Transverse colon (tissue), 4 donors: ENCODE measurements at regions not wholly inside any gene's neighbourhood (a gene's known extent, or its start where the extent isn't known, plus 50 kb on each side); places are given as distances from the start of the nearest gene placed in this dataset.

Experiments
- DNase-seq: peaks from one replicate; pipeline ENCODE4 v3.0.0-alpha.2; 2019
- H3K27ac ChIP-seq, 4 donors: fragments of 200-600 bp; sonication (generic); 2 replicates each; pipeline ENCODE4 v1.5.1; 2016 to 2018; ENCODE audit warnings: inconsistent platforms in 4 of 4
- H3K27me3 ChIP-seq: fragments of 200-600 bp; sonication (generic); 2 replicates; pipeline ENCODE4 v1.5.1; 2017; ENCODE audit warnings: inconsistent platforms
- H3K36me3 ChIP-seq, 4 donors: fragments of 200-600 bp; sonication (generic); 2 replicates each; pipeline ENCODE4 v1.5.1; 2017 to 2019; ENCODE audit warnings: inconsistent platforms in 4 of 4
- H3K4me1 ChIP-seq, 4 donors: fragments of 200-600 bp; sonication (generic); 2 replicates each; pipeline ENCODE4 v1.5.1; 2017 to 2020; ENCODE audit warnings: inconsistent platforms in 4 of 4
- H3K4me3 ChIP-seq, 4 donors: fragments of 200-600 bp; sonication (generic); 1 replicate in 1 of 4; 2 replicates in 3 of 4; pipeline versions ENCODE4 v1.5.1 to v1.6.1; 2017 to 2019; ENCODE audit warnings: inconsistent platforms in 4 of 4
- H3K9me3 ChIP-seq, 2 donors: fragments of 200-600 bp; sonication (generic); 2 replicates each; pipeline ENCODE4 v1.5.1; 2017 to 2019; ENCODE audit warnings: inconsistent platforms in 2 of 2
- EP300 ChIP-seq: sonication (generic); formaldehyde crosslinking; IDR thresholded peaks from one replicate; pipeline ENCODE4 v1.6.1; 2017; ENCODE audit warnings: antibody characterized with exemption, low read depth
- POLR2A ChIP-seq: fragments of 450-650 bp; IDR thresholded peaks from one replicate; pipeline ENCODE4 v1.6.1; 2016; ENCODE audit warnings: antibody characterized with exemption, mild to moderate bottlenecking, moderate library complexity
- POLR2AphosphoS5 ChIP-seq, 3 donors: sonication (generic); formaldehyde crosslinking; IDR thresholded peaks; one replicate each; pipeline ENCODE4 v1.6.1; 2016; ENCODE audit warnings: antibody characterized with exemption in 3 of 3
- WGBS, 2 donors: methylation state at CpG; one replicate each; pipeline ENCODE4 v1.1.5; 2018; ENCODE audit warnings: low coverage in 1 of 2; 5-methylcytosine and 5-hydroxymethylcytosine counted together
- in situ Hi-C, 4 donors: fragments of 200-750 bp; cut with MboI; loops; one replicate each; pipeline versions ENCODE4 v1.15.0 to v1.15.1; 2017; ENCODE audit warnings: low sequenced_read_pairs in 3 of 4, low pct_ligation_motif_present in 1 of 4, low pct_unique_long_range_greater_than_20kb in 1 of 4
- intact Hi-C: fragments of 100-400 bp; cut with DNase I; formaldehyde crosslinking; loops from one replicate; pipeline ENCODE4 v1.15.1; 2023; ENCODE audit warnings: low total_unique reads
- TF ChIP-seq, protein P1 (sequence below), 5 experiments: fragments of 200-600 bp in 3 of 5; fragments of 450-650 bp in 2 of 5; sonication (generic) in 3 of 5; IDR thresholded peaks; 1 replicate in 2 of 5; 2 replicates in 3 of 5; pipeline ENCODE4 v1.5.1; 2016 to 2017; ENCODE audit warnings: antibody characterized with exemption in 5 of 5, inconsistent platforms in 3 of 5, mild to moderate bottlenecking in 2 of 5, moderate library complexity in 1 of 5

DNA sequence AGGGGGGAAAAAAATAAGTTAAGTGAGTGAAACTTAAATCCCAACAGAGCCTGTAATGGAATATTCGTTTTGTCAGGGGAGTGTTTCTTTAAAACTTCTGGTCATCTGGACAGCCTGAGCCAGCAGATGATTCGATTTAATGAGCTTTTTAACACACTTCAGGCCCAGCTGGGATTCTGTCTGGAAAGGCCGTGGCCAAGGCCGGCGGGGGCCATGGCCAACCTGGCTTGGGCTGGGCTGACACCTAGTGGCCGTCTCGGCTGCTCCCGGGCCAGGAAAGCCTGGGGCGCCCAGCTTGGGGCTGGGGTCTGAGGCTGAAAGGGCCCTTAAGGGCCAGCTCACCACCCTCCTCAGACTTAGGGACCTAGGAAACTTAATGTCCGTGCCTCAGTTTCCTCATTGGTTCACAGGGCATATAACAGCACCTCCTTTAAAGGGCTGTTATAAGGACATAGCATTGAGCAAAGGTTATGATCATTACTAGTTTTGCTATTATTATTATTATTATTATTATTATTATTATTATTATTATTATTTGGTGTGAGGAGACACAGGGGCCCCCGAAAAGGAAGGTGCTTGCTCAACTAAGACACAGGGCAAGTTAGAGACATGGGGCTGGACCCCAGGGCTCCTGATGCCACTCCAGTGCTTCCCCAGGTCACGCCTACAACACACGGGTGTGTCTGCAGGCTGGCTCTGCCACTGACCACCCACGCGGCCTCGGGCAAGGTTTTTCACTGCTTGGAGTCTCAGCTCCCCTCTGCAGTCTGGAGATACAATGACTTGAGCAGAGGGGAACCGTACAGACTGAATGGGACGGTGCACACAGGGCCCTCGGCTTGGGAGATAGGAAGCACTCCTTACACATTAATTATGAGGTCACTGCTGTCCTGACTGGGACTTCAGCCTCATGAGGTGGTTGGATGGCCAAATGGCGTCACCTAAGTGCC lies 84.0 kb downstream of the SYNE3 start:
- no peak overlapping the region for H3K4me3 ChIP-seq
- 52% methylated on average over 20 of the region's 20 CpGs; no CpG with 5 or more reads in 1 of the 2 donors for WGBS, 2 donors
- peaks cover 0 to 8% (median 0%) of the 10 kb centered on the region in 4 donors for H3K36me3 ChIP-seq
- peaks cover 0 to 3% (median 0%) of the 10 kb centered on the region in 4 donors for H3K4me1 ChIP-seq
- H3K27me3 ChIP-seq = no peaks in the 10 kb centered on the region
- no peak overlapping the region for H3K27ac ChIP-seq
- intact Hi-C loops = loop anchor here (2.0 kb wide), 1 partner anchor 744 kb away; no protein-coding TSS in a partner anchor
- DNase-seq = peak; percentile 38
- in situ Hi-C loops = loop anchor here (10.0 to 25.0 kb wide), 3 partner anchors 555 to 748 kb away; no protein-coding TSS in a partner anchor
- H3K9me3 ChIP-seq = no peaks in the 10 kb centered on the region
- TF ChIP-seq EP300 (no peak), POLR2AphosphoS5 (IDR thresholded peaks at IDR 0.05) (peak in 1 of 3 donors; percentile 32), POLR2A (no peak)
- TF ChIP-seq, protein P1, sequence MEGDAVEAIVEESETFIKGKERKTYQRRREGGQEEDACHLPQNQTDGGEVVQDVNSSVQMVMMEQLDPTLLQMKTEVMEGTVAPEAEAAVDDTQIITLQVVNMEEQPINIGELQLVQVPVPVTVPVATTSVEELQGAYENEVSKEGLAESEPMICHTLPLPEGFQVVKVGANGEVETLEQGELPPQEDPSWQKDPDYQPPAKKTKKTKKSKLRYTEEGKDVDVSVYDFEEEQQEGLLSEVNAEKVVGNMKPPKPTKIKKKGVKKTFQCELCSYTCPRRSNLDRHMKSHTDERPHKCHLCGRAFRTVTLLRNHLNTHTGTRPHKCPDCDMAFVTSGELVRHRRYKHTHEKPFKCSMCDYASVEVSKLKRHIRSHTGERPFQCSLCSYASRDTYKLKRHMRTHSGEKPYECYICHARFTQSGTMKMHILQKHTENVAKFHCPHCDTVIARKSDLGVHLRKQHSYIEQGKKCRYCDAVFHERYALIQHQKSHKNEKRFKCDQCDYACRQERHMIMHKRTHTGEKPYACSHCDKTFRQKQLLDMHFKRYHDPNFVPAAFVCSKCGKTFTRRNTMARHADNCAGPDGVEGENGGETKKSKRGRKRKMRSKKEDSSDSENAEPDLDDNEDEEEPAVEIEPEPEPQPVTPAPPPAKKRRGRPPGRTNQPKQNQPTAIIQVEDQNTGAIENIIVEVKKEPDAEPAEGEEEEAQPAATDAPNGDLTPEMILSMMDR (IDR thresholded peaks at IDR 0.05) = peak; percentile 60 to 75 (median 72)

DNA sequence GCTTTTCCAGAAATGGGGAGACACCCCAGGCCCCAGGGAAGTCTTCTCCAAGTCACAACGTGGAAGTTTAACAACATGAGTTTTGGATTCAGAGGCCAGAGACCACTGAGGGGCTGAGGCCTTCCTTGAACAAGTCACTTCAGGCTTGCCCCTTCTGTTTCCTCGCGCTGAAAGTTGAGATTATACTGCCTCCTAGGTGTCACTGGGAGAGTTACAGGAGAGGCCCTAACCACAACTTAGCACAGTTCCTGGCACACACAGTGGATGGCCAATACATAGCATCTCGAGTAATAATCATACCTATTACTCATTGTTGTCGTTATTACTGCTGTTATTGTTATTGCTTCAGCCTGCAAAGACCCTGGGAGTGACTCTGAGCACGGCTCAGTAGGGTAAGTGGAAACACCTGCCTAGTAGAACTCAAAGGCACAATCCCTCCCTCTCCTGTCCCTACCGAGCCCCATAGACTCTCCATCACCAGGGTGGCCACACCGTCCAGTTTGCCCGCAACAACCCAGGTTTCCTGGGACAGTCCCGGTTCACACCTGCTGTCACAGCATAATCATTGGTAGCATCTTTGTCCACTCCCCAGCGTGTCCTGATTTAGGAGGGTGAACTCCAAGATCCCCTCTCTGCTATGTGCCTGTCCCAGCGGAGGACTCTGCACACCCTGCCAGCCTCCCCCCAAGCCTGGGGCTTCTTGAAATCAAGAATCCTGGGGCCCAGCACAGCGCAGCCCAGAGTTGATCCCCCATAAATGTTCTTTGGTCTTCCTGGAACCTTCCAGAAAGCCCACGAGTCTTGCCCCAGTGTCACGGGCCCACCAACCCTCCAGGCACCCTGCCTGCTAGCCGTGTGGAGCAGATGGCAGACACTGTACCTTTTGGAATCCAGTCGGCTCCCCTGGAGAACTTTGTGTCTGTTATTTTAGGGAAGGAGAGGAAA lies 85.0 kb downstream of the SYNE3 start:
- H3K9me3 ChIP-seq = no peaks in the 10 kb centered on the region
- H3K27ac ChIP-seq = no peak overlapping the region
- no peak for TF ChIP-seq POLR2A
- TF ChIP-seq, protein P1 (IDR thresholded peaks at IDR 0.05) = peak; percentile 35 to 53 (median 47)
- 62 to 75% methylated on average over 3 to 17 of the region's 17 CpGs for WGBS, 2 donors
- intact Hi-C loops = loop anchor here (2.0 kb wide), 1 partner anchor 743 kb away; no protein-coding TSS in a partner anchor
- H3K36me3 ChIP-seq = peaks cover 0 to 8% (median 0%) of the 10 kb centered on the region in 4 donors
- H3K27me3 ChIP-seq = no peaks in the 10 kb centered on the region
- no peak overlapping the region for H3K4me3 ChIP-seq
- in situ Hi-C loops = loop anchor here (10.0 to 25.0 kb wide), 3 partner anchors 556 to 747 kb away; no protein-coding TSS in a partner anchor
- peaks cover 0 to 3% (median 0%) of the 10 kb centered on the region in 4 donors for H3K4me1 ChIP-seq
- no peak for DNase-seq

GRCh38 chr14:95428557-95428956 lies 87.9 kb downstream of the SYNE3 start:
- no peak overlapping the region for H3K27ac ChIP-seq
- intact Hi-C loops (no loop called here), in situ Hi-C loops (loop anchor here in 3 of 4 donors (25.0 kb wide), 2 partner anchors 559 to 741 kb away; no protein-coding TSS in a partner anchor)
- DNase-seq = no peak
- H3K4me3 ChIP-seq = no peak overlapping the region
- H3K9me3 ChIP-seq = no peaks in the 10 kb centered on the region
- TF ChIP-seq POLR2A (no peak), EP300 (no peak), POLR2AphosphoS5 (IDR thresholded peaks at IDR 0.05) (no peak)
- TF ChIP-seq, protein P1 (IDR thresholded peaks at IDR 0.05) = no peak
- H3K27me3 ChIP-seq = no peaks in the 10 kb centered on the region
- peaks cover 0 to 3% (median 0%) of the 10 kb centered on the region in 4 donors for H3K4me1 ChIP-seq
- H3K36me3 ChIP-seq = no peaks in the 10 kb centered on the region
- WGBS, 2 donors = 88 to 89% methylated on average over 1 to 4 of the region's 4 CpGs
